Natural killer cell (primary cell): ENCODE measurements at regions not wholly inside any gene's neighbourhood (a gene's known extent, or its start where the extent isn't known, plus 50 kb on each side); places are given as distances from the start of the nearest gene placed in this dataset.

Experiments
- ATAC-seq, 3 donors: fragments of 150-1000 bp in 2 of 3; fragments of 200-7000 bp in 1 of 3; cut with Tn5 transposase; 1 replicate in 1 of 3; 2 replicates in 2 of 3; pipeline ENCODE4 v1.10.0; 2021; ENCODE audit warnings: mild to moderate bottlenecking in 2 of 3, moderate library complexity in 2 of 3
- DNase-seq, 2 donors: peaks; one replicate each; pipeline versions ENCODE4 v3.0.0 to v3.0.0-alpha.2; 2013 to 2021; ENCODE audit warnings: mixed read lengths in 1 of 2
- H3K27ac ChIP-seq: one replicate; pipeline ENCODE4 v1.5.1; 2013; ENCODE audit warnings: mild to moderate bottlenecking, low read length
- H3K27me3 ChIP-seq: one replicate; pipeline ENCODE4 v1.6.1; 2013; ENCODE audit warnings: low read length; ENCODE audit not compliant: control insufficient read depth, insufficient read depth
- H3K36me3 ChIP-seq: one replicate; pipeline ENCODE4 v1.6.1; 2013; ENCODE audit warnings: low read length; ENCODE audit not compliant: control insufficient read depth, insufficient read depth
- H3K4me1 ChIP-seq: one replicate; pipeline ENCODE4 v1.6.1; 2013; ENCODE audit warnings: low read length; ENCODE audit not compliant: control insufficient read depth, insufficient read depth
- H3K4me3 ChIP-seq: one replicate; pipeline ENCODE4 v1.5.1; 2013; ENCODE audit warnings: low read length
- H3K9me3 ChIP-seq: one replicate; pipeline ENCODE4 v1.6.1; 2013; ENCODE audit warnings: low read length; ENCODE audit not compliant: control insufficient read depth, insufficient read depth
- H3K27ac Mint-ChIP-seq, 2 donors: one replicate each; pipeline ENCODE4 v1.8.0; 2022; ENCODE audit warnings: mild to moderate bottlenecking in 2 of 2, mixed read lengths in 2 of 2, moderate library complexity in 1 of 2
- H3K27me3 Mint-ChIP-seq, 2 donors: one replicate each; pipeline ENCODE4 v1.8.0; 2022; ENCODE audit warnings: low read depth in 2 of 2, mixed read lengths in 2 of 2
- H3K36me3 Mint-ChIP-seq: one replicate; pipeline ENCODE4 v1.8.0; 2022; ENCODE audit warnings: mixed read lengths
- H3K4me1 Mint-ChIP-seq, 2 donors: one replicate each; pipeline ENCODE4 v1.8.0; 2022; ENCODE audit warnings: mixed read lengths in 2 of 2
- H3K4me3 Mint-ChIP-seq: one replicate; pipeline ENCODE4 v1.8.0; 2022; ENCODE audit warnings: mild to moderate bottlenecking, moderate library complexity, mixed read lengths
- H3K9me3 Mint-ChIP-seq, 2 donors: one replicate each; pipeline ENCODE4 v1.8.0; 2022; ENCODE audit warnings: mixed read lengths in 2 of 2
- CTCF ChIP-seq: fragments of 200-600 bp; IDR thresholded peaks from one replicate; pipeline ENCODE4 v1.8.0; 2022; ENCODE audit warnings: antibody characterized with exemption
- WGBS: methylation state at CpG from one replicate; pipeline ENCODE4 v1.1.7; 2013; ENCODE audit warnings: missing lambda C conversion rate; ENCODE audit not compliant: insufficient coverage; 5-methylcytosine and 5-hydroxymethylcytosine counted together
- intact Hi-C: fragments of 100-400 bp; cut with micrococcal nuclease; formaldehyde crosslinking; loops from one replicate; pipeline ENCODE4 v1.14.2; 2022

- intact Hi-C loops, result no loop called here
- no peak for ATAC-seq
- WGBS, result 100% methylated on average over 1 of the region's 1 CpG
These were observed 125.2 kb downstream of the TMCO5A start for GRCh38 chr15:38059665-38060064.

GRCh38 chr15:38061856-38062649, 127.6 kb downstream of the TMCO5A start:
- TF ChIP-seq CTCF, result no peak
- DNase-seq (no peak), ATAC-seq (no peak)
- no peaks in the 10 kb centered on the region for H3K9me3 ChIP-seq
- no peak overlapping the region for H3K27ac Mint-ChIP-seq
- peaks cover 15 to 42% of the 10 kb centered on the region in 2 donors for H3K27me3 Mint-ChIP-seq
- no peak overlapping the region for H3K4me3 ChIP-seq
- 66% methylated on average over 5 of the region's 6 CpGs for WGBS
- H3K36me3 ChIP-seq, result no peaks in the 10 kb centered on the region
- H3K27me3 ChIP-seq, result no peaks in the 10 kb centered on the region
- no peaks in the 10 kb centered on the region for H3K4me1 Mint-ChIP-seq
- no peaks in the 10 kb centered on the region for H3K36me3 Mint-ChIP-seq
- H3K27ac ChIP-seq, result no peak overlapping the region
- no peak overlapping the region for H3K4me3 Mint-ChIP-seq
- no peaks in the 10 kb centered on the region for H3K4me1 ChIP-seq
- intact Hi-C loops, result no loop called here
- H3K9me3 Mint-ChIP-seq, result no peaks in the 10 kb centered on the region

More at GRCh38 chr15:38059665-38060064, 125.2 kb downstream of the TMCO5A start:
- Mint-ChIP-seq H3K9me3 (no peaks in the 10 kb centered on the region), H3K4me1 (no peaks in the 10 kb centered on the region), H3K36me3 (no peaks in the 10 kb centered on the region), H3K27ac (no peak overlapping the region), H3K4me3 (no peak overlapping the region), H3K27me3 (peaks cover 17 to 46% of the 10 kb centered on the region in 2 donors)
- Histone ChIP-seq H3K36me3 (no peaks in the 10 kb centered on the region), H3K4me1 (no peaks in the 10 kb centered on the region), H3K27me3 (no peaks in the 10 kb centered on the region), H3K27ac (no peak overlapping the region), H3K4me3 (no peak overlapping the region), H3K9me3 (no peaks in the 10 kb centered on the region)
- no peak for DNase-seq
- TF ChIP-seq CTCF, result no peak

- Mint-ChIP-seq H3K27me3 (peaks cover 15 to 42% of the 10 kb centered on the region in 2 donors), H3K4me3 (no peak overlapping the region), H3K4me1 (no peaks in the 10 kb centered on the region), H3K36me3 (no peaks in the 10 kb centered on the region), H3K27ac (no peak overlapping the region), H3K9me3 (no peaks in the 10 kb centered on the region)
- no peak overlapping the region for H3K27ac ChIP-seq
- H3K36me3 ChIP-seq, result no peaks in the 10 kb centered on the region
- intact Hi-C loops, result no loop called here
- no peak for TF ChIP-seq CTCF
- DNase-seq, result no peak
- 88% methylated on average over 3 of the region's 7 CpGs for WGBS
- H3K27me3 ChIP-seq, result no peaks in the 10 kb centered on the region
- H3K4me3 ChIP-seq, result no peak overlapping the region
- H3K4me1 ChIP-seq, result no peaks in the 10 kb centered on the region
- no peaks in the 10 kb centered on the region for H3K9me3 ChIP-seq
- no peak for ATAC-seq
These were observed 128.3 kb downstream of the TMCO5A start for GRCh38 chr15:38062696-38063095.
